Trophoblast cell (in vitro differentiated cells and primary cell): ENCODE measurements at regions not wholly inside any gene's neighbourhood (a gene's known extent, or its start where the extent isn't known, plus 50 kb on each side); places are given as distances from the start of the nearest gene placed in this dataset.
A peak's percentile ranks its signal among the peaks of the same experiment; 100 is the strongest.

Experiments
- DNase-seq, 2 donors: peaks; one replicate each; pipeline ENCODE4 v3.0.0-alpha.2; 2016
- H2AFZ ChIP-seq: 2 replicates; pipeline ENCODE4 v1.6.1; 2013; ENCODE audit warnings: low read length, moderate library complexity, mild to moderate bottlenecking; ENCODE audit not compliant: insufficient read depth, poor library complexity
- H2AK5ac ChIP-seq: 2 replicates; pipeline ENCODE4 v1.6.1; 2013; ENCODE audit warnings: mild to moderate bottlenecking, low read length
- H2BK120ac ChIP-seq: 2 replicates; pipeline ENCODE4 v1.6.1; 2013; ENCODE audit warnings: low read length, mild to moderate bottlenecking, moderate library complexity; ENCODE audit not compliant: insufficient read depth, poor library complexity
- H2BK12ac ChIP-seq: 2 replicates; pipeline ENCODE4 v1.6.1; 2013; ENCODE audit warnings: mild to moderate bottlenecking, low read length, moderate library complexity
- H2BK5ac ChIP-seq: 2 replicates; pipeline ENCODE4 v1.6.1; 2013; ENCODE audit warnings: low read length, low read depth, moderate library complexity, mild to moderate bottlenecking; ENCODE audit not compliant: poor library complexity
- H3K14ac ChIP-seq: 2 replicates; pipeline ENCODE4 v1.6.1; 2013; ENCODE audit warnings: mild to moderate bottlenecking, low read length
- H3K18ac ChIP-seq: 2 replicates; pipeline ENCODE4 v1.6.1; 2013; ENCODE audit warnings: mild to moderate bottlenecking, low read length
- H3K23ac ChIP-seq: 2 replicates; pipeline ENCODE4 v1.6.1; 2013; ENCODE audit warnings: low read length
- H3K27ac ChIP-seq: 2 replicates; pipeline ENCODE4 v1.5.1; 2013; ENCODE audit warnings: low read depth, mild to moderate bottlenecking, inconsistent platforms, low read length, moderate library complexity
- H3K27me3 ChIP-seq: 2 replicates; pipeline ENCODE4 v1.6.1; 2013; ENCODE audit warnings: inconsistent platforms, mild to moderate bottlenecking, low read length, moderate library complexity; ENCODE audit not compliant: insufficient read depth
- H3K36me3 ChIP-seq, 2 experiments: 1 replicate in 1 of 2; 2 replicates in 1 of 2; pipeline ENCODE4 v1.6.1; 2013; ENCODE audit warnings: low read length in 2 of 2, mild to moderate bottlenecking in 2 of 2, moderate library complexity in 1 of 2; ENCODE audit not compliant: insufficient read depth in 2 of 2, control insufficient read depth in 1 of 2
- H3K4ac ChIP-seq: 2 replicates; pipeline ENCODE4 v1.6.1; 2013; ENCODE audit warnings: low read depth, mild to moderate bottlenecking, low read length, moderate library complexity
- H3K4me1 ChIP-seq, 2 experiments: 1 replicate in 1 of 2; 2 replicates in 1 of 2; pipeline ENCODE4 v1.6.1; 2013; ENCODE audit warnings: low read length in 2 of 2, mild to moderate bottlenecking in 2 of 2, moderate library complexity in 1 of 2; ENCODE audit not compliant: insufficient read depth in 2 of 2, control insufficient read depth in 1 of 2
- H3K4me2 ChIP-seq: 2 replicates; pipeline ENCODE4 v1.6.1; 2013; ENCODE audit warnings: inconsistent platforms, mild to moderate bottlenecking, low read length, moderate library complexity
- H3K4me3 ChIP-seq: 2 replicates; pipeline ENCODE4 v1.5.1; 2013; ENCODE audit warnings: mild to moderate bottlenecking, low read depth, low read length, inconsistent platforms
- H3K79me1 ChIP-seq: one replicate; pipeline ENCODE4 v1.6.1; 2013; ENCODE audit warnings: low read length
- H3K79me2 ChIP-seq: 2 replicates; pipeline ENCODE4 v1.6.1; 2013; ENCODE audit warnings: low read length, mild to moderate bottlenecking; ENCODE audit not compliant: control insufficient read depth, insufficient read depth, poor library complexity
- H3K9ac ChIP-seq: 2 replicates; pipeline ENCODE4 v1.6.1; 2013; ENCODE audit warnings: mild to moderate bottlenecking, low read length
- H3K9me3 ChIP-seq: 2 replicates; pipeline ENCODE4 v1.6.1; 2013; ENCODE audit warnings: low read depth, mild to moderate bottlenecking, control low read depth, inconsistent platforms, low read length; ENCODE audit not compliant: insufficient read depth
- H4K12ac ChIP-seq: 2 replicates; pipeline ENCODE4 v1.6.1; 2013; ENCODE audit warnings: low read depth, mild to moderate bottlenecking, low read length, moderate library complexity
- H4K8ac ChIP-seq: 2 replicates; pipeline ENCODE4 v1.6.1; 2013; ENCODE audit warnings: low read depth, mild to moderate bottlenecking, low read length, moderate library complexity
- H4K91ac ChIP-seq: one replicate; pipeline ENCODE4 v1.6.1; 2013; ENCODE audit warnings: low read depth, mild to moderate bottlenecking, low read length, moderate library complexity
- WGBS: extraction: QIAGEN DNeasy Blood & Tissue Kit; methylation state at CpG from one replicate; pipeline ENCODE4 v1.1.7; 2013; ENCODE audit warnings: missing lambda C conversion rate; ENCODE audit not compliant: insufficient read length, insufficient coverage; ENCODE audit errors: extremely low coverage; 5-methylcytosine and 5-hydroxymethylcytosine counted together

DNA sequence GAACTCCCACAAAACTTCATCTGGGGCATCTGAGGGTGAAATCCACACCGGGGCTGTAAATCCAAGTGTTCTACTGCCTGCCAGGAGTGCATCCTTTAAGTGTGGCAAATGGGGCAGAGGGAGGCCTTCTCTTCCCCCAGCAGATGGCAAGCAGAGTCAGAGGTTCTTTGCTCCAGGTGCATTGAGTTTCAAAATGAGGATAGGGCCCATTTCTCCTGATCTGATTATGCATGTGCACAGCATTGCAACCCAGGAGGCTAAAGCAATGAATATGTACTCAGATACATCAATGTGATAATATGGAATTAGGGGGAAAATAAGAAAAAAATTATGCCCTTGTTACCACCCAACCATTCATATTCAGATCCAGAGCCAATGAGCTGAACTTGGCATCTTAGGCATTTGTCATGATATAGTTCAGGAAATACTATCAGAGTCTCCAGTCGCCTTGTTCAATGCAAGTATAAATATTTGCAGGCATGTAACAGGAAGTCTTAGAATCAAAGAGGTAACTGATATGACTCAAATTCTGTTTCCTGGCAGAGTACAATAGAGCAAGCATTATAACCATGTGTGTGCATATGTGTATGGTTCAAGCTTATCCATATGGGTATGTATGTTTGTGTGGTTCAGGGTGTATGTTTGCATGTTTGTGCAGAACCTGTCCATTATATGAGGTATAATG lies 473.8 kb upstream of the PKN2 start:
- Histone ChIP-seq H3K18ac (no peak overlapping the region), H2AK5ac (no peak overlapping the region), H3K4me3 (no peak overlapping the region), H3K4ac (no peak overlapping the region), H3K14ac (no peak overlapping the region), H3K9ac (no peak overlapping the region), H2BK5ac (no peak overlapping the region), H2BK120ac (no peak overlapping the region), H2BK12ac (no peak overlapping the region), H3K4me1 (no peaks in the 10 kb centered on the region), H3K9me3 (peaks cover 2% of the 10 kb centered on the region), H4K12ac (no peak overlapping the region), H4K91ac (no peak overlapping the region), H3K4me2 (no peak overlapping the region), H4K8ac (no peak overlapping the region), H2AFZ (no peak overlapping the region), H3K23ac (peak overlapping the region; percentile 78), H3K27ac (no peak overlapping the region), H3K36me3 (no peaks in the 10 kb centered on the region), H3K79me1 (no peaks in the 10 kb centered on the region), H3K27me3 (no peaks in the 10 kb centered on the region), H3K79me2 (no peaks in the 10 kb centered on the region)
- whole genome bisulfite sequencing, result no CpG with 5 or more reads among the region's 2 CpGs
- no peak for DNase-seq

DNA sequence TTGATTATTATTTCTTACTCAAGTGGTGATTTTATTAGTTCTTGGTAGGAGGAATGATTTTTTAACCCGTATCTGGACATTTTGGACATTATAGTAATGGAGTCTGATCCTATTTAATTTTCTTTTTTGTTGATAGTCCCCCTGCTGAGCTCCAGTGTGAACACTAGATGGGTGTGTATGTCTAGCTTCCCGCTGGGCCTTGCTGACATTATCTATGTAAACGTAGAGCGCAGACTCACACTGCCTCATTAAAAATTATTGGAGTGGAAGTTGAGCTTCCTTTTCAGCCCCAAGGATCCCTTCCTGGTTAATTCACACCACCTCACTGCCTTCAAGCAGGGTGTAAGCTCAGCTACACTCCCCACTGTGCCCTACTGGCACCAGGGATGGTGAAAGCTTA lies 467.6 kb upstream of the PKN2 start:
- no peak for DNase-seq
- Histone ChIP-seq H3K4me1 (no peaks in the 10 kb centered on the region), H3K4me3 (no peak overlapping the region), H3K9me3 (no peaks in the 10 kb centered on the region), H4K12ac (no peak overlapping the region), H3K27ac (no peak overlapping the region), H2AK5ac (no peak overlapping the region), H4K91ac (no peak overlapping the region), H3K79me1 (no peaks in the 10 kb centered on the region), H3K27me3 (no peaks in the 10 kb centered on the region), H4K8ac (no peak overlapping the region), H2BK12ac (no peak overlapping the region), H3K18ac (no peak overlapping the region), H3K4ac (no peak overlapping the region), H3K4me2 (no peak overlapping the region), H3K36me3 (no peaks in the 10 kb centered on the region), H3K9ac (no peak overlapping the region), H2AFZ (no peak overlapping the region), H3K79me2 (no peaks in the 10 kb centered on the region), H3K23ac (no peak overlapping the region), H3K14ac (no peak overlapping the region), H2BK120ac (no peak overlapping the region), H2BK5ac (no peak overlapping the region)
- no CpG with 5 or more reads among the region's 4 CpGs for WGBS

DNA sequence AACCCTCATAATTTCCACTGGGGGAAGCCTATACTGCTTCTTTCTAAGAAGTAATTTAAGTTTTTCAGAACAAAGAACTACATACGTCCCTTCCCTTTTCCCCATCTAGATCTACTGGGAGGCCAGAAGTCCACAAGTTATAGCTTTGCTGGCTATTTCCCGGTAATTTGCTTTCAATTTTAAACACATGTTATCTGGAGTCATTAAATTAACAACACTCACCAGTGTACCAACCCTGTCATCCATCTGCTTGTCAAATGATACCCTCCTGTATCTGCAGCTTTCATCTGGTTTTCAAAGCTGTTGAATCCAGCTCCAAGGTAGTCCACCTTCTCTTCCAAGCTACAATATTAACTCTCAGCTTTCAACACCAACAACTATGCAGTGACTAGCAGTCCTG lies 466.7 kb upstream of the PKN2 start:
- Histone ChIP-seq H3K18ac (no peak overlapping the region), H3K4me3 (no peak overlapping the region), H3K9ac (no peak overlapping the region), H2BK5ac (no peak overlapping the region), H3K36me3 (no peaks in the 10 kb centered on the region), H3K23ac (no peak overlapping the region), H2AFZ (no peak overlapping the region), H4K12ac (no peak overlapping the region), H3K4ac (no peak overlapping the region), H3K79me2 (no peaks in the 10 kb centered on the region), H3K79me1 (no peaks in the 10 kb centered on the region), H2AK5ac (no peak overlapping the region), H3K27ac (no peak overlapping the region), H2BK120ac (no peak overlapping the region), H3K27me3 (no peaks in the 10 kb centered on the region), H4K8ac (no peak overlapping the region), H3K4me1 (no peaks in the 10 kb centered on the region), H2BK12ac (no peak overlapping the region), H4K91ac (no peak overlapping the region), H3K4me2 (no peak overlapping the region), H3K14ac (no peak overlapping the region), H3K9me3 (no peaks in the 10 kb centered on the region)
- WGBS, result no CpG with 5 or more reads among the region's 2 CpGs
- DNase-seq, result no peak

DNA sequence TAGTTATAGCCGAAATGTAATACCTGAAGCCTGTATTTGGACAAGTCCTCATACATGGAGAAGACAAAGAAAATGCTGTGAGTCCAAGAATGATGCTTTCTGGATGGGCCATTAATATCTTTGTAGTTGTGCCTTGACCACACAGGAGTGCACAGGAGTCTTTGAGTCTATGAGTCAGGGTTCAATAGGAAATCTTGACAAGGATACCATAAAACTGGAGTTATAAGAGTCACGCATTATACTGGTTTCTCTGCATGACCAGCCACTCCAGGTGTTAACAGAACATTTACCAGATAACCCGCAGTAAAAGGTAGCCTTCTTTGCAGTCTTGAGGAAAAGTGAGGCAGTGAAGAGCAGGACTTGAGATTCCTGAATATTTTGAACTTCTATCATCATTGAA lies 464.6 kb upstream of the PKN2 start:
- no peak overlapping the region for H2AFZ ChIP-seq
- H3K9me3 ChIP-seq, result no peaks in the 10 kb centered on the region
- no peak overlapping the region for H3K18ac ChIP-seq
- H3K4ac ChIP-seq, result no peak overlapping the region
- H3K4me3 ChIP-seq, result no peak overlapping the region
- H3K14ac ChIP-seq, result no peak overlapping the region
- H3K79me2 ChIP-seq, result no peaks in the 10 kb centered on the region
- no CpG with 5 or more reads among the region's 3 CpGs for WGBS
- no peak overlapping the region for H4K12ac ChIP-seq
- no peak overlapping the region for H2BK120ac ChIP-seq
- H2AK5ac ChIP-seq, result no peak overlapping the region
- H3K27me3 ChIP-seq, result no peaks in the 10 kb centered on the region
- H2BK5ac ChIP-seq, result no peak overlapping the region
- H3K23ac ChIP-seq, result no peak overlapping the region
- H4K91ac ChIP-seq, result no peak overlapping the region
- H3K4me1 ChIP-seq, result no peaks in the 10 kb centered on the region
- no peak for DNase-seq
- H3K27ac ChIP-seq, result no peak overlapping the region
- no peak overlapping the region for H3K9ac ChIP-seq
- no peak overlapping the region for H2BK12ac ChIP-seq
- H3K79me1 ChIP-seq, result no peaks in the 10 kb centered on the region
- no peak overlapping the region for H4K8ac ChIP-seq
- no peaks in the 10 kb centered on the region for H3K36me3 ChIP-seq
- H3K4me2 ChIP-seq, result no peak overlapping the region
